Ascending aorta (tissue), 2 donors: ENCODE measurements at regions not wholly inside any gene's neighbourhood (a gene's known extent, or its start where the extent isn't known, plus 50 kb on each side); places are given as distances from the start of the nearest gene placed in this dataset.

Experiments
- DNase-seq, 2 donors: peaks; one replicate each; pipeline ENCODE4 v3.0.0-alpha.2; 2019; ENCODE audit warnings: low spot score in 2 of 2
- H3K27ac ChIP-seq, 2 donors: fragments of 200-600 bp; sonication (generic); one replicate each; pipeline ENCODE4 v1.5.1; 2016 to 2017; ENCODE audit warnings: mild to moderate bottlenecking in 1 of 2
- H3K27me3 ChIP-seq: fragments of 200-600 bp; sonication (generic); one replicate; pipeline ENCODE4 v1.5.1; 2017
- H3K36me3 ChIP-seq, 2 donors: fragments of 200-600 bp; sonication (generic); one replicate each; pipeline ENCODE4 v1.5.1; 2016
- H3K4me1 ChIP-seq, 2 donors: fragments of 200-600 bp; sonication (generic); one replicate each; pipeline ENCODE4 v1.5.1; 2016 to 2017; ENCODE audit warnings: mild to moderate bottlenecking in 1 of 2
- H3K4me3 ChIP-seq, 2 donors: fragments of 200-600 bp; sonication (generic); one replicate each; pipeline ENCODE4 v1.5.1; 2016 to 2017; ENCODE audit warnings: mild to moderate bottlenecking in 1 of 2
- H3K9me3 ChIP-seq, 2 donors: fragments of 200-600 bp; sonication (generic); one replicate each; pipeline ENCODE4 v1.5.1; 2016
- CTCF ChIP-seq, 3 experiments: fragments of 200-600 bp in 2 of 3; fragments of 450-650 bp in 1 of 3; sonication (generic) in 2 of 3; IDR thresholded peaks; one replicate each; pipeline ENCODE4 v1.5.1; 2016 to 2019; ENCODE audit warnings: antibody characterized with exemption in 3 of 3, mild to moderate bottlenecking in 1 of 3, moderate library complexity in 1 of 3
- intact Hi-C: fragments of 100-400 bp; cut with DNase I; formaldehyde crosslinking; loops from one replicate; pipeline ENCODE4 v1.15.1; 2023

GRCh38 chr2:21331625-21332370 lies 208.0 kb downstream of the TDRD15 start:
- Histone ChIP-seq H3K27ac (no peak overlapping the region), H3K4me1 (no peaks in the 10 kb centered on the region), H3K27me3 (no peaks in the 10 kb centered on the region), H3K9me3 (no peaks in the 10 kb centered on the region), H3K4me3 (no peak overlapping the region), H3K36me3 (peaks cover 0 to 4% of the 10 kb centered on the region in 2 donors)
- DNase-seq: no peak
- intact Hi-C loops: no loop called here
- TF ChIP-seq CTCF (IDR thresholded peaks at IDR 0.05): no peak

- Histone ChIP-seq H3K4me3 (no peak overlapping the region), H3K27ac (no peak overlapping the region), H3K9me3 (no peaks in the 10 kb centered on the region), H3K36me3 (peaks cover 0 to 4% of the 10 kb centered on the region in 2 donors), H3K4me1 (no peaks in the 10 kb centered on the region), H3K27me3 (no peaks in the 10 kb centered on the region)
- DNase-seq: no peak
- intact Hi-C loops: no loop called here
- TF ChIP-seq CTCF (IDR thresholded peaks at IDR 0.05): no peak
Measured at GRCh38 chr2:21332993-21333625, 209.3 kb downstream of the TDRD15 start.

GRCh38 chr2:21333684-21334083 lies 209.9 kb downstream of the TDRD15 start:
- TF ChIP-seq CTCF (IDR thresholded peaks at IDR 0.05): no peak
- Histone ChIP-seq H3K36me3 (peaks cover 0 to 4% of the 10 kb centered on the region in 2 donors), H3K27ac (no peak overlapping the region), H3K4me3 (no peak overlapping the region), H3K9me3 (no peaks in the 10 kb centered on the region), H3K27me3 (no peaks in the 10 kb centered on the region), H3K4me1 (no peaks in the 10 kb centered on the region)
- intact Hi-C loops: no loop called here
- no peak for DNase-seq

GRCh38 chr2:21346984-21347383 lies 223.2 kb downstream of the TDRD15 start:
- Histone ChIP-seq H3K9me3 (peaks cover 0 to 9% of the 10 kb centered on the region in 2 donors), H3K27me3 (no peaks in the 10 kb centered on the region), H3K4me1 (no peaks in the 10 kb centered on the region), H3K4me3 (no peak overlapping the region), H3K36me3 (no peaks in the 10 kb centered on the region), H3K27ac (no peak overlapping the region)
- TF ChIP-seq CTCF (IDR thresholded peaks at IDR 0.05): no peak
- no peak for DNase-seq
- intact Hi-C loops: no loop called here

GRCh38 chr2:21353879-21354679 lies 230.3 kb downstream of the TDRD15 start:
- intact Hi-C loops: no loop called here
- no peak overlapping the region for H3K27ac ChIP-seq
- no peaks in the 10 kb centered on the region for H3K4me1 ChIP-seq
- no peak for DNase-seq
- no peaks in the 10 kb centered on the region for H3K36me3 ChIP-seq
- no peaks in the 10 kb centered on the region for H3K9me3 ChIP-seq
- no peak for TF ChIP-seq CTCF (IDR thresholded peaks at IDR 0.05)
- H3K4me3 ChIP-seq: no peak overlapping the region
- H3K27me3 ChIP-seq: no peaks in the 10 kb centered on the region
